ENCODE measurements at regions not wholly inside any gene's neighbourhood (a gene's known extent, or its start where the extent isn't known, plus 50 kb on each side); places are given as distances from the start of the nearest gene placed in this dataset.

DNA sequence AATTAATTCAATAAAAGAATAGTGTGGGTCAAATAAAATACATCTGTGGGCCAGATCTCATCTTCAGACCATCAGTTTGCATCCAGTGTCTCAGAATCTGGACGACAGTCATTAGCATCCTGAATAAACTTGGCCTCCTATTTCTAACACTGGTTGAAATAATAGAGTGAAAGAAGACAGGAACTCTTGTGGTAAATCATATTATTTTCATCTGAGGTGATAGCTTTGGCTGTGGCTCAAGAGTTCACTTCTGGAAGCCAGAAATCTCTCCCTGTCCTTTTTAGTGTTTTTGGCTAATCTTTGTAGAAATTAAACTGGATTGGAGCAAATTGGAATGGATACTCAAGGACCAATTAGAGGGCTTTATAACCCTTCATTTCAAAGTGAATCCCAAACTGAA lies 63.4 kb upstream of the HMHB1 start:
- TF ChIP-seq, protein P1, sequence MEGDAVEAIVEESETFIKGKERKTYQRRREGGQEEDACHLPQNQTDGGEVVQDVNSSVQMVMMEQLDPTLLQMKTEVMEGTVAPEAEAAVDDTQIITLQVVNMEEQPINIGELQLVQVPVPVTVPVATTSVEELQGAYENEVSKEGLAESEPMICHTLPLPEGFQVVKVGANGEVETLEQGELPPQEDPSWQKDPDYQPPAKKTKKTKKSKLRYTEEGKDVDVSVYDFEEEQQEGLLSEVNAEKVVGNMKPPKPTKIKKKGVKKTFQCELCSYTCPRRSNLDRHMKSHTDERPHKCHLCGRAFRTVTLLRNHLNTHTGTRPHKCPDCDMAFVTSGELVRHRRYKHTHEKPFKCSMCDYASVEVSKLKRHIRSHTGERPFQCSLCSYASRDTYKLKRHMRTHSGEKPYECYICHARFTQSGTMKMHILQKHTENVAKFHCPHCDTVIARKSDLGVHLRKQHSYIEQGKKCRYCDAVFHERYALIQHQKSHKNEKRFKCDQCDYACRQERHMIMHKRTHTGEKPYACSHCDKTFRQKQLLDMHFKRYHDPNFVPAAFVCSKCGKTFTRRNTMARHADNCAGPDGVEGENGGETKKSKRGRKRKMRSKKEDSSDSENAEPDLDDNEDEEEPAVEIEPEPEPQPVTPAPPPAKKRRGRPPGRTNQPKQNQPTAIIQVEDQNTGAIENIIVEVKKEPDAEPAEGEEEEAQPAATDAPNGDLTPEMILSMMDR (IDR thresholded peaks at IDR 0.05), result no peak
- TF ChIP-seq EZH2 (IDR thresholded peaks at IDR 0.05), result no peak
